HCT116 (cell line): ENCODE measurements at regions not wholly inside any gene's neighbourhood (a gene's known extent, or its start where the extent isn't known, plus 50 kb on each side); places are given as distances from the start of the nearest gene placed in this dataset.

Experiments used
- ATAC-seq: fragments of 200-7000 bp; cut with Tn5 transposase; 2 replicates; pipeline ENCODE4 v1.9.1; 2020; ENCODE audit warnings: mild to moderate bottlenecking, moderate library complexity
- BruUV-seq: library from RNA; stranded (reverse); fragments of 400-500 nt; replicated peaks from 2 replicates; lab custom pipeline; 2021; lab: Mats Ljungman, UMichigan
- CTCF ChIA-PET: fragments of 300-600 bp; sonication (Branson Sonifier 250); formaldehyde crosslinking; loops from one replicate; lab custom pipeline; 2021; ENCODE audit warnings: antibody characterized with exemption; lab: Charles Lee
- POLR2A ChIA-PET: fragments of 300-600, 350-600 bp; sonication (Branson Sonifier 250); formaldehyde crosslinking; loops from one replicate; lab custom pipeline; 2021; ENCODE audit warnings: antibody characterized with exemption; lab: Charles Lee
- RAD21 ChIA-PET, 2 experiments: fragments of 300-600 bp; sonication (Branson Sonifier 250); formaldehyde crosslinking; loops; one replicate each; lab custom pipeline; 2023; ENCODE audit warnings: low total read pairs in 2 of 2; ENCODE audit not compliant: uncharacterized antibody in 2 of 2, unreplicated experiment in 2 of 2, low non-redundant PET in 1 of 2; lab: Charles Lee
- DNase-seq: peaks from one replicate; pipeline ENCODE4 v3.0.0-alpha.2; 2010; ENCODE audit warnings: low read depth, low spot score
- H2AFZ ChIP-seq: fragments of 200-600 bp; shearing (Covaris generic), sonication (generic); 2 replicates; pipeline ENCODE4 v1.6.1; 2017; ENCODE audit warnings: low read depth, mixed run types, mixed read lengths, antibody characterized with exemption, low read length; ENCODE audit not compliant: poor library complexity, severe bottlenecking
- H3K27ac ChIP-seq: 2 replicates; pipeline ENCODE4 v1.5.1; 2012; ENCODE audit warnings: low read depth, low read length
- H3K27me3 ChIP-seq: fragments of 200-600 bp; sonication (generic); 2 replicates; pipeline ENCODE4 v1.6.1; 2016; ENCODE audit warnings: mixed run types, low read length, mixed read lengths; ENCODE audit not compliant: insufficient read depth
- H3K36me3 ChIP-seq, 2 experiments: fragments of 200-500 bp in 1 of 2; fragments of 200-600 bp in 1 of 2; sonication (Bioruptor generic) in 1 of 2; sonication (generic) in 1 of 2; 2 replicates each; pipeline versions ENCODE4 v1.5.1 to v1.6.1; 2014 to 2016; ENCODE audit warnings: low read length in 2 of 2, inconsistent platforms in 1 of 2, mixed read lengths in 1 of 2, mixed run types in 1 of 2; ENCODE audit not compliant: insufficient read depth in 2 of 2, control insufficient read depth in 1 of 2
- H3K4me1 ChIP-seq, 2 experiments: fragments of 200-600 bp in 1 of 2; sonication (generic) in 1 of 2; 2 replicates each; pipeline versions ENCODE4 v1.5.1 to v1.6.1; 2012 to 2017; ENCODE audit warnings: low read length in 2 of 2, inconsistent platforms in 1 of 2, mild to moderate bottlenecking in 1 of 2, mixed read lengths in 1 of 2, mixed run types in 1 of 2, moderate library complexity in 1 of 2; ENCODE audit not compliant: insufficient read depth in 2 of 2, control insufficient read depth in 1 of 2
- H3K4me2 ChIP-seq: fragments of 200-600 bp; sonication (generic); 2 replicates; pipeline ENCODE4 v1.6.1; 2017; ENCODE audit warnings: mixed run types, low read length, mixed read lengths
- H3K4me3 ChIP-seq, 2 experiments: fragments of 200-600 bp in 1 of 2; sonication (generic) in 1 of 2; replicated peaks in 1 of 2; 2 replicates each; pipeline ENCODE4 v1.5.1; 2011 to 2016; ENCODE audit warnings: low read length in 2 of 2, control low read depth in 1 of 2, low read depth in 1 of 2, mild to moderate bottlenecking in 1 of 2, mixed read lengths in 1 of 2, mixed run types in 1 of 2
- H3K79me2 ChIP-seq: fragments of 200-600 bp; sonication (generic); 2 replicates; pipeline ENCODE4 v1.6.1; 2017; ENCODE audit warnings: mild to moderate bottlenecking, mixed run types, low read length, moderate library complexity, mixed read lengths; ENCODE audit not compliant: insufficient read depth
- H3K9ac ChIP-seq: fragments of 200-600 bp; sonication (generic); 2 replicates; pipeline ENCODE4 v1.6.1; 2016; ENCODE audit warnings: low read length, mixed read lengths
- H3K9me2 ChIP-seq: fragments of 200-600 bp; sonication (generic), shearing (Covaris generic); 2 replicates; pipeline ENCODE4 v1.6.1; 2017; ENCODE audit warnings: mixed run types, mild to moderate bottlenecking, moderate library complexity; ENCODE audit not compliant: insufficient read depth
- H3K9me3 ChIP-seq, 2 experiments: fragments of 200-500 bp in 1 of 2; fragments of 200-600 bp in 1 of 2; sonication (Bioruptor generic) in 1 of 2; sonication (generic) in 1 of 2; 2 replicates each; pipeline ENCODE4 v1.6.1; 2014 to 2017; ENCODE audit warnings: low read length in 2 of 2, mixed read lengths in 2 of 2, inconsistent platforms in 1 of 2, low read depth in 1 of 2, mild to moderate bottlenecking in 1 of 2, mixed run types in 1 of 2, moderate library complexity in 1 of 2; ENCODE audit not compliant: control insufficient read depth in 1 of 2, insufficient read depth in 1 of 2
- H4K20me1 ChIP-seq: fragments of 200-600 bp; sonication (generic), shearing (Covaris generic); 2 replicates; pipeline ENCODE4 v1.6.1; 2017; ENCODE audit warnings: mixed run types, mild to moderate bottlenecking, moderate library complexity; ENCODE audit not compliant: insufficient read depth
- EGR1 ChIP-seq: IDR thresholded peaks from 2 replicates; pipeline ENCODE4 v1.6.1; 2012; ENCODE audit warnings: low read depth
- EZH2 ChIP-seq: fragments of 200-600 bp; sonication (generic); IDR thresholded peaks from 2 replicates; pipeline ENCODE4 v1.6.1; 2017; ENCODE audit warnings: antibody characterized with exemption, mixed run types
- EZH2phosphoT487 ChIP-seq: fragments of 200-600 bp; IDR thresholded peaks from 2 replicates; pipeline ENCODE4 v1.6.1; 2018; ENCODE audit warnings: antibody characterized with exemption, borderline replicate concordance
- POLR2AphosphoS5 ChIP-seq: IDR thresholded peaks from 2 replicates; pipeline ENCODE4 v1.6.1; 2011; ENCODE audit warnings: mild to moderate bottlenecking, low read depth, low read length, moderate library complexity
- RAD21 ChIP-seq: IDR thresholded peaks from 2 replicates; pipeline ENCODE4 v1.6.1; 2012; ENCODE audit warnings: low read depth, mild to moderate bottlenecking
- SIN3A ChIP-seq: IDR thresholded peaks from 2 replicates; pipeline ENCODE4 v1.6.1; 2012; ENCODE audit warnings: low read depth
- SP1 ChIP-seq: IDR thresholded peaks from 2 replicates; pipeline ENCODE4 v1.6.1; 2012; ENCODE audit warnings: low read depth
- SRF ChIP-seq: IDR thresholded peaks from 2 replicates; pipeline ENCODE4 v1.6.1; 2012; ENCODE audit warnings: low read depth
- TCF7L2 ChIP-seq: IDR thresholded peaks from 2 replicates; pipeline ENCODE4 v1.7.0; 2011; ENCODE audit warnings: borderline replicate concordance, inconsistent platforms; ENCODE audit not compliant: insufficient read depth, insufficient read length; ENCODE audit errors: extremely low read depth
- YY1 ChIP-seq: IDR thresholded peaks from 2 replicates; pipeline ENCODE4 v1.6.1; 2011; ENCODE audit warnings: low read length, low read depth, moderate library complexity, mild to moderate bottlenecking; ENCODE audit not compliant: insufficient replicate concordance; ENCODE audit errors: extremely low read depth
- ZFX ChIP-seq: fragments of 450-650 bp; IDR thresholded peaks from 2 replicates; pipeline ENCODE4 v1.6.1; 2017
- ZNF274 ChIP-seq: fragments of 200-500 bp; sonication (Bioruptor generic); IDR thresholded peaks from 2 replicates; pipeline ENCODE4 v1.6.1; 2014; ENCODE audit warnings: mild to moderate bottlenecking, low read depth, low read length, inconsistent platforms
- intact Hi-C: fragments of 100-400 bp; cut with micrococcal nuclease; formaldehyde crosslinking; loops from 2 replicates; pipeline ENCODE4 v1.10.0; 2022
- TF ChIP-seq, protein P1 (sequence below): IDR thresholded peaks from 2 replicates; pipeline ENCODE4 v1.6.1; 2012; ENCODE audit warnings: low read depth
- TF ChIP-seq, protein P2 (sequence below): IDR thresholded peaks from 2 replicates; pipeline ENCODE4 v1.6.1; 2012
- TF ChIP-seq, protein P3 (sequence below), 3 experiments: fragments of 200-600 bp in 1 of 3; sonication (generic) in 1 of 3; IDR thresholded peaks in 2 of 3; conservative IDR thresholded peaks in 1 of 3; 2 replicates each; pipeline ENCODE4 v1.5.1; 2012 to 2017; ENCODE audit warnings: low read depth in 2 of 3, low read length in 2 of 3, antibody characterized with exemption in 1 of 3, borderline replicate concordance in 1 of 3, control low read depth in 1 of 3, mild to moderate bottlenecking in 1 of 3, mixed read lengths in 1 of 3, mixed run types in 1 of 3, moderate library complexity in 1 of 3; ENCODE audit not compliant: insufficient read depth in 1 of 3

DNA sequence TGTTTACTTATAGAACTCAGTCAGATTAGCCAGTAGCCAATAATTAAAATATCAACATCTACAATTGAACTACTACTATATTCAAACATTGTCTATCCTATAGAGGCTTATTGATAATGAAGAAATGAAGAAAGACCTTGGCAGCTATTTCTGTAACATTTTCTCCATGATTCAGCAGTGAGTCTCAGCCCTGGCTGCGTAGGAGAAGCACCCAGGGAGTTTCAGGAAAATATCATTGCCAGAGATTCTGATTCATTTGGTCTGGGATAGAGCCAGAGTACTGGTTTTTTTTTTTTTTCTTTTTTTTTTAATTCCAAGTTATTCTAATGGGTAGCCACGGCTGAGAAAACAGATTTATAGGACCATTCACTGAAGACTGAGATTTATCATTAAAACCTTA, 404.8 kb downstream of the TXNL1 start:
- no peak for DNase-seq
- ChIA-PET CTCF (no interaction called here), RAD21 (no interaction called here), POLR2A (no interaction called here)
- Histone ChIP-seq H3K9me2 (no peaks in the 10 kb centered on the region), H3K27me3 (no peaks in the 10 kb centered on the region), H3K79me2 (no peaks in the 10 kb centered on the region), H3K9me3 (peaks cover 0 to 20% of the 10 kb centered on the region in 2 experiments; a peak in 2 of 4 replicates), H3K4me3 (no peak overlapping the region), H2AFZ (no peak overlapping the region), H3K4me2 (no peak overlapping the region), H3K4me1 (no peaks in the 10 kb centered on the region), H3K9ac (no peak overlapping the region), H3K27ac (no peak overlapping the region), H4K20me1 (no peaks in the 10 kb centered on the region), H3K36me3 (no peaks in the 10 kb centered on the region)
- intact Hi-C loops: no loop called here
- ATAC-seq: no peak
- no TSS peak for BruUV-seq
- TF ChIP-seq TCF7L2 (no peak), RAD21 (no peak), SIN3A (no peak), EGR1 (no peak), POLR2AphosphoS5 (no peak), SP1 (no peak), YY1 (no peak)

DNA sequence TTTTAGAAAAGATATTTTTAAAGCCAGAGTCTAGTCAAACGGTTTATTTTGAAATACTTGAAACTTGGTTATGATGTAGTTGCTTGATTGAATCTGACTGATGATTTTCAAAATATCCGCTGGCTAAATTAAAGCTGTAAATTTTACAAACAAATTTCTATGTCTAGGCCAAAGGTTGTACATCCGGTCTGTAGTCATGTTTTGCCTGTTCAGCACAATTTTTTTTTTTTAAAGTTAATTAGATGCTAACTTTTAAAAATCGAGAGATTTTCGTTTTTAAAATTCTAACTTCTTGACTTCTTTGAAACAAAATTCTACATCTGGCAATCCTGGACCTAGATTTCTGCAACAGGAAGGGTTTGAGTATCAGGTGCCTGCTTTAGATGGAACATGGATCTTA, 412.4 kb downstream of the TXNL1 start:
- ATAC-seq (no peak), DNase-seq (no peak)
- Histone ChIP-seq H3K9me3 (peaks cover 0 to 17% of the 10 kb centered on the region in 2 experiments; a peak in 2 of 4 replicates), H4K20me1 (no peaks in the 10 kb centered on the region), H3K27ac (no peak overlapping the region), H3K36me3 (no peaks in the 10 kb centered on the region), H3K4me2 (no peak overlapping the region), H3K4me3 (no peak overlapping the region), H3K9ac (no peak overlapping the region), H3K27me3 (no peaks in the 10 kb centered on the region), H3K9me2 (no peaks in the 10 kb centered on the region), H3K4me1 (no peaks in the 10 kb centered on the region), H2AFZ (no peak overlapping the region), H3K79me2 (no peaks in the 10 kb centered on the region)
- ChIA-PET CTCF (no interaction called here), POLR2A (no interaction called here), RAD21 (no interaction called here)
- no TSS peak for BruUV-seq
- intact Hi-C loops: no loop called here
- TF ChIP-seq EZH2: no peak
- TF ChIP-seq, protein P1, sequence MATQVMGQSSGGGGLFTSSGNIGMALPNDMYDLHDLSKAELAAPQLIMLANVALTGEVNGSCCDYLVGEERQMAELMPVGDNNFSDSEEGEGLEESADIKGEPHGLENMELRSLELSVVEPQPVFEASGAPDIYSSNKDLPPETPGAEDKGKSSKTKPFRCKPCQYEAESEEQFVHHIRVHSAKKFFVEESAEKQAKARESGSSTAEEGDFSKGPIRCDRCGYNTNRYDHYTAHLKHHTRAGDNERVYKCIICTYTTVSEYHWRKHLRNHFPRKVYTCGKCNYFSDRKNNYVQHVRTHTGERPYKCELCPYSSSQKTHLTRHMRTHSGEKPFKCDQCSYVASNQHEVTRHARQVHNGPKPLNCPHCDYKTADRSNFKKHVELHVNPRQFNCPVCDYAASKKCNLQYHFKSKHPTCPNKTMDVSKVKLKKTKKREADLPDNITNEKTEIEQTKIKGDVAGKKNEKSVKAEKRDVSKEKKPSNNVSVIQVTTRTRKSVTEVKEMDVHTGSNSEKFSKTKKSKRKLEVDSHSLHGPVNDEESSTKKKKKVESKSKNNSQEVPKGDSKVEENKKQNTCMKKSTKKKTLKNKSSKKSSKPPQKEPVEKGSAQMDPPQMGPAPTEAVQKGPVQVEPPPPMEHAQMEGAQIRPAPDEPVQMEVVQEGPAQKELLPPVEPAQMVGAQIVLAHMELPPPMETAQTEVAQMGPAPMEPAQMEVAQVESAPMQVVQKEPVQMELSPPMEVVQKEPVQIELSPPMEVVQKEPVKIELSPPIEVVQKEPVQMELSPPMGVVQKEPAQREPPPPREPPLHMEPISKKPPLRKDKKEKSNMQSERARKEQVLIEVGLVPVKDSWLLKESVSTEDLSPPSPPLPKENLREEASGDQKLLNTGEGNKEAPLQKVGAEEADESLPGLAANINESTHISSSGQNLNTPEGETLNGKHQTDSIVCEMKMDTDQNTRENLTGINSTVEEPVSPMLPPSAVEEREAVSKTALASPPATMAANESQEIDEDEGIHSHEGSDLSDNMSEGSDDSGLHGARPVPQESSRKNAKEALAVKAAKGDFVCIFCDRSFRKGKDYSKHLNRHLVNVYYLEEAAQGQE: no peak
- TF ChIP-seq, protein P2, sequence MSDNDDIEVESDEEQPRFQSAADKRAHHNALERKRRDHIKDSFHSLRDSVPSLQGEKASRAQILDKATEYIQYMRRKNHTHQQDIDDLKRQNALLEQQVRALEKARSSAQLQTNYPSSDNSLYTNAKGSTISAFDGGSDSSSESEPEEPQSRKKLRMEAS: no peak
- no peak for TF ChIP-seq ZFX
- no peak for TF ChIP-seq SRF
- TF ChIP-seq, protein P3, sequence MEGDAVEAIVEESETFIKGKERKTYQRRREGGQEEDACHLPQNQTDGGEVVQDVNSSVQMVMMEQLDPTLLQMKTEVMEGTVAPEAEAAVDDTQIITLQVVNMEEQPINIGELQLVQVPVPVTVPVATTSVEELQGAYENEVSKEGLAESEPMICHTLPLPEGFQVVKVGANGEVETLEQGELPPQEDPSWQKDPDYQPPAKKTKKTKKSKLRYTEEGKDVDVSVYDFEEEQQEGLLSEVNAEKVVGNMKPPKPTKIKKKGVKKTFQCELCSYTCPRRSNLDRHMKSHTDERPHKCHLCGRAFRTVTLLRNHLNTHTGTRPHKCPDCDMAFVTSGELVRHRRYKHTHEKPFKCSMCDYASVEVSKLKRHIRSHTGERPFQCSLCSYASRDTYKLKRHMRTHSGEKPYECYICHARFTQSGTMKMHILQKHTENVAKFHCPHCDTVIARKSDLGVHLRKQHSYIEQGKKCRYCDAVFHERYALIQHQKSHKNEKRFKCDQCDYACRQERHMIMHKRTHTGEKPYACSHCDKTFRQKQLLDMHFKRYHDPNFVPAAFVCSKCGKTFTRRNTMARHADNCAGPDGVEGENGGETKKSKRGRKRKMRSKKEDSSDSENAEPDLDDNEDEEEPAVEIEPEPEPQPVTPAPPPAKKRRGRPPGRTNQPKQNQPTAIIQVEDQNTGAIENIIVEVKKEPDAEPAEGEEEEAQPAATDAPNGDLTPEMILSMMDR (IDR thresholded peaks at IDR 0.05 in 2 of 3, conservative IDR thresholded peaks at IDR 0.05 in 1 of 3; ENCODE audit: borderline replicate concordance in 1 of 3, insufficient read depth in 1 of 3, low read depth in 2 of 3, low read length in 2 of 3): no peak
- no peak for TF ChIP-seq ZNF274
- TF ChIP-seq EZH2phosphoT487: no peak
